HepG2 (cell line): ENCODE measurements at regions not wholly inside any gene's neighbourhood (a gene's known extent, or its start where the extent isn't known, plus 50 kb on each side); places are given as distances from the start of the nearest gene placed in this dataset.

ENCODE experiments used
- ETV6 ChIP-seq: sonication (generic); formaldehyde crosslinking; conservative IDR thresholded peaks from 2 replicates; pipeline ENCODE4 v1.4.0; 2020; ENCODE audit warnings: missing genetic modification reagents
- FOXP1 ChIP-seq, 2 experiments: fragments of 450-650 bp in 1 of 2; IDR thresholded peaks; 2 replicates each; pipeline ENCODE4 v1.6.1; 2017 to 2018; ENCODE audit warnings: antibody characterized with exemption in 1 of 2
- HDAC1 ChIP-seq: sonication (generic); formaldehyde crosslinking; IDR thresholded peaks from 2 replicates; pipeline ENCODE4 v1.5.1; 2020; ENCODE audit warnings: mild to moderate bottlenecking, missing genetic modification reagents

DNA sequence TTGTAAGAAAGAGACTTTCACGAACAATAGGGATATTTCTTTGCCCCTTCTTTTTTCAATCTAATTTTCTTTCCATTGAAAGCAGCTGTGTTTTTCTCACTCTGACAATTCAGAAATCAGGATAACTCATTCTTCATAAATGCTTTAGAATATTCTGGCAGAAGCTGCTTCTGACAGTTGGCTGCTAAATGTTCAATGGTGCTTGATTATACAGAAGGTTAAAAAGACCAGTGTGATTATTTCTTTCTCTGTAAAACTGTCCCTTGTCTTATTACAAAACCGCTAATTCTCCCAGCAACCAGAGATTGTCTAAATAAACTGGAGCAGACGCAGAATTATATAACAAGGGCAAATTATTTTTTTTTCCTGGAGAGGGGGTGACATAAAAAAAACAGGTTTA, 394.4 kb downstream of the SPRY2 start:
- TF ChIP-seq HDAC1 (CRISPR knock-in tag) (no peak), FOXP1 (IDR thresholded peaks at IDR 0.05) (no peak), FOXP1 (CRISPR knock-in tag; IDR thresholded peaks at IDR 0.05) (no peak), ETV6 (CRISPR knock-in tag) (no peak)
